Liver (tissue), 8 donors: ENCODE measurements at regions not wholly inside any gene's neighbourhood (a gene's known extent, or its start where the extent isn't known, plus 50 kb on each side); places are given as distances from the start of the nearest gene placed in this dataset.

Experiments
- DNase-seq: peaks from one replicate; pipeline ENCODE4 v3.0.0-alpha.2; 2017; ENCODE audit warnings: low spot score
- H3K27ac ChIP-seq, 2 donors: one replicate each; pipeline ENCODE4 v1.7.0; 2013; ENCODE audit warnings: inconsistent platforms in 2 of 2, low read length in 2 of 2, control low read depth in 1 of 2, low read depth in 1 of 2, mild to moderate bottlenecking in 1 of 2
- H3K27me3 ChIP-seq, 4 donors: one replicate each; pipeline versions ENCODE4 v1.6.1 to v1.7.0; 2013; ENCODE audit warnings: low read length in 3 of 4, inconsistent platforms in 1 of 4, mild to moderate bottlenecking in 1 of 4, moderate library complexity in 1 of 4; ENCODE audit not compliant: control insufficient read depth in 4 of 4, insufficient read depth in 4 of 4
- H3K36me3 ChIP-seq, 4 donors: one replicate each; pipeline versions ENCODE4 v1.6.1 to v1.7.0; 2013; ENCODE audit warnings: low read length in 3 of 4, mild to moderate bottlenecking in 3 of 4, low read depth in 1 of 4, moderate library complexity in 1 of 4; ENCODE audit not compliant: control insufficient read depth in 4 of 4, insufficient read depth in 3 of 4
- H3K4me1 ChIP-seq, 4 donors: one replicate each; pipeline versions ENCODE4 v1.6.1 to v1.7.0; 2013; ENCODE audit warnings: low read length in 3 of 4, mild to moderate bottlenecking in 3 of 4, moderate library complexity in 1 of 4; ENCODE audit not compliant: control insufficient read depth in 4 of 4, insufficient read depth in 4 of 4
- H3K4me3 ChIP-seq, 3 donors: one replicate each; pipeline versions ENCODE4 v1.6.1 to v1.7.0; 2013; ENCODE audit warnings: low read length in 3 of 3, control low read depth in 1 of 3, low read depth in 1 of 3, mild to moderate bottlenecking in 1 of 3
- H3K9ac ChIP-seq, 2 donors: one replicate each; pipeline ENCODE4 v1.7.0; 2013; ENCODE audit warnings: low read length in 2 of 2, mild to moderate bottlenecking in 2 of 2, moderate library complexity in 2 of 2, control low read depth in 1 of 2, low read depth in 1 of 2
- H3K9me3 ChIP-seq, 4 donors: one replicate each; pipeline versions ENCODE4 v1.6.1 to v1.7.0; 2013; ENCODE audit warnings: low read length in 3 of 4; ENCODE audit not compliant: control insufficient read depth in 4 of 4
- ATF3 ChIP-seq: IDR thresholded peaks from 2 replicates; pipeline ENCODE4 v1.6.1; 2016; ENCODE audit warnings: antibody characterized with exemption
- CTCF ChIP-seq: fragments of 150-350 bp; IDR thresholded peaks from 2 replicates; pipeline ENCODE4 v1.5.1; 2017; ENCODE audit warnings: improper control_type of control experiment, low read depth, low read length; ENCODE audit not compliant: missing input control
- EGR1 ChIP-seq, 2 donors: IDR thresholded peaks; 2 replicates each; pipeline ENCODE4 v1.6.1; 2016 to 2018; ENCODE audit warnings: antibody characterized with exemption in 2 of 2, low read depth in 2 of 2
- FOXA1 ChIP-seq: IDR thresholded peaks from 2 replicates; pipeline ENCODE4 v1.6.1; 2016; ENCODE audit warnings: antibody characterized with exemption
- FOXA2 ChIP-seq: IDR thresholded peaks from 2 replicates; pipeline ENCODE4 v1.6.1; 2016; ENCODE audit warnings: antibody characterized with exemption
- HNF4G ChIP-seq: IDR thresholded peaks from 2 replicates; pipeline ENCODE4 v1.6.1; 2016; ENCODE audit warnings: antibody characterized with exemption
- JUND ChIP-seq, 2 donors: IDR thresholded peaks; 2 replicates each; pipeline ENCODE4 v1.6.1; 2016; ENCODE audit warnings: antibody characterized with exemption in 2 of 2
- MAX ChIP-seq: IDR thresholded peaks from 2 replicates; pipeline ENCODE4 v1.6.1; 2016; ENCODE audit warnings: antibody characterized with exemption
- NR2F2 ChIP-seq: IDR thresholded peaks from 2 replicates; pipeline ENCODE4 v1.6.1; 2016; ENCODE audit warnings: antibody characterized with exemption
- RAD21 ChIP-seq, 2 donors: IDR thresholded peaks; 2 replicates each; pipeline ENCODE4 v1.6.1; 2016; ENCODE audit warnings: antibody characterized with exemption in 2 of 2, mild to moderate bottlenecking in 2 of 2
- REST ChIP-seq: IDR thresholded peaks from 2 replicates; pipeline ENCODE4 v1.6.1; 2016; ENCODE audit warnings: antibody characterized with exemption, mild to moderate bottlenecking
- RXRA ChIP-seq, 2 donors: IDR thresholded peaks; 2 replicates each; pipeline ENCODE4 v1.6.1; 2017 to 2018; ENCODE audit warnings: antibody characterized with exemption in 2 of 2, mild to moderate bottlenecking in 1 of 2
- SP1 ChIP-seq: IDR thresholded peaks from 2 replicates; pipeline ENCODE4 v1.6.1; 2018; ENCODE audit warnings: antibody characterized with exemption, mild to moderate bottlenecking
- TAF1 ChIP-seq: conservative IDR thresholded peaks from 2 replicates; pipeline ENCODE4 v1.6.1; 2016; ENCODE audit warnings: antibody characterized with exemption, mild to moderate bottlenecking
- ZBTB33 ChIP-seq: IDR thresholded peaks from 2 replicates; pipeline ENCODE4 v1.6.1; 2016; ENCODE audit warnings: antibody characterized with exemption
- WGBS: extraction: QIAGEN DNeasy Blood & Tissue Kit; methylation state at CpG from one replicate; pipeline ENCODE4 v1.1.7; 2013; 5-methylcytosine and 5-hydroxymethylcytosine counted together
- donor health status: healthy.
- donor health status: healthy.
- donor health status: healthy.
- donor health status: healthy.
- donor health status: healthy.

- Histone ChIP-seq H3K4me1 (no peaks in the 10 kb centered on the region), H3K9me3 (no peaks in the 10 kb centered on the region), H3K36me3 (no peaks in the 10 kb centered on the region), H3K27me3 (no peaks in the 10 kb centered on the region), H3K9ac (no peak overlapping the region), H3K27ac (no peak overlapping the region), H3K4me3 (no peak overlapping the region)
- DNase-seq, result no peak
- TF ChIP-seq FOXA2, result no peak
- no peak for TF ChIP-seq RXRA (IDR thresholded peaks at IDR 0.05)
- no peak for TF ChIP-seq REST
- no peak for TF ChIP-seq SP1
- TF ChIP-seq RAD21 (IDR thresholded peaks at IDR 0.05), result no peak
- no peak for TF ChIP-seq TAF1
- no peak for TF ChIP-seq MAX
- no peak for TF ChIP-seq HNF4G
- TF ChIP-seq JUND (IDR thresholded peaks at IDR 0.05), result no peak
- TF ChIP-seq EGR1 (IDR thresholded peaks at IDR 0.05; ENCODE audit: low read depth in 2 of 2), result no peak
- TF ChIP-seq NR2F2, result no peak
- no peak for TF ChIP-seq ZBTB33
- TF ChIP-seq ATF3, result no peak
- TF ChIP-seq FOXA1, result no peak
- WGBS, result 92% methylated on average over 2 of the region's 2 CpGs
Measured at GRCh38 chr2:20115374-20115773, 63.9 kb upstream of the LAPTM4A start.

- no peak overlapping the region for H3K27ac ChIP-seq
- H3K4me1 ChIP-seq, result no peaks in the 10 kb centered on the region
- H3K4me3 ChIP-seq, result no peak overlapping the region
- DNase-seq, result no peak
- H3K9me3 ChIP-seq, result no peaks in the 10 kb centered on the region
- no peaks in the 10 kb centered on the region for H3K36me3 ChIP-seq
- H3K9ac ChIP-seq, result no peak overlapping the region
- 70% methylated on average over 19 of the region's 19 CpGs for WGBS
- H3K27me3 ChIP-seq, result no peaks in the 10 kb centered on the region
- TF ChIP-seq MAX, result no peak
- TF ChIP-seq NR2F2, result peak; percentile 23
- TF ChIP-seq CTCF, result no peak
Measured at GRCh38 chr2:20113986-20114938, 62.8 kb upstream of the LAPTM4A start.
